Activated CD8-positive, alpha-beta memory T cell treated with anti-CD3 and anti-CD28 coated beads for 48 hours (primary cell): ENCODE measurements at regions not wholly inside any gene's neighbourhood (a gene's known extent, or its start where the extent isn't known, plus 50 kb on each side); places are given as distances from the start of the nearest gene placed in this dataset.

ENCODE experiments used
- DNase-seq, 3 experiments: peaks; one replicate each; pipeline ENCODE4 v3.0.0-alpha.2; 2020; ENCODE audit warnings: low read depth in 2 of 3, low spot score in 2 of 3

- DNase-seq = no peak
These were observed 93.4 kb downstream of the ABHD5 start for GRCh38 chr3:43783987-43784639.

- no peak for DNase-seq
These were observed 93.9 kb downstream of the ABHD5 start for GRCh38 chr3:43784640-43785011.

- DNase-seq = no peak
These were observed 94.8 kb downstream of the ABHD5 start for GRCh38 chr3:43785551-43785950.

- DNase-seq = no peak
These were observed 95.4 kb downstream of the ABHD5 start for GRCh38 chr3:43786102-43786501.

GRCh38 chr3:43786526-43787305, 96.0 kb downstream of the ABHD5 start:
- no peak for DNase-seq

GRCh38 chr3:43787330-43787729, 96.6 kb downstream of the ABHD5 start:
- DNase-seq = no peak

GRCh38 chr3:43789028-43789427, 98.3 kb downstream of the ABHD5 start:
- no peak for DNase-seq

GRCh38 chr3:43790060-43790459, 99.3 kb downstream of the ABHD5 start:
- DNase-seq = no peak

GRCh38 chr3:43790476-43790875, 99.7 kb downstream of the ABHD5 start:
- no peak for DNase-seq

- DNase-seq = no peak
These were observed 100.5 kb downstream of the ABHD5 start for GRCh38 chr3:43791246-43791645.

GRCh38 chr3:43792904-43793303, 102.2 kb downstream of the ABHD5 start:
- DNase-seq = no peak

GRCh38 chr3:43793648-43794372, 103.1 kb downstream of the ABHD5 start:
- no peak for DNase-seq

GRCh38 chr3:43794776-43795175, 104.0 kb downstream of the ABHD5 start:
- DNase-seq = no peak

GRCh38 chr3:43795491-43795890, 104.8 kb downstream of the ABHD5 start:
- DNase-seq = no peak

- DNase-seq = no peak
These were observed 105.4 kb downstream of the ABHD5 start for GRCh38 chr3:43796041-43796596.

- DNase-seq = no peak
These were observed 107.1 kb downstream of the ABHD5 start for GRCh38 chr3:43797794-43798193.

GRCh38 chr3:43810797-43811196, 120.1 kb downstream of the ABHD5 start:
- DNase-seq = no peak

GRCh38 chr3:43814461-43814860, 123.7 kb downstream of the ABHD5 start:
- no peak for DNase-seq

- DNase-seq = no peak
These were observed 125.6 kb downstream of the ABHD5 start for GRCh38 chr3:43816372-43816771.

- no peak for DNase-seq
These were observed 126.3 kb downstream of the ABHD5 start for GRCh38 chr3:43817064-43817463.

GRCh38 chr3:43817825-43818224, 127.1 kb downstream of the ABHD5 start:
- no peak for DNase-seq

GRCh38 chr3:43818229-43818628, 127.5 kb downstream of the ABHD5 start:
- no peak for DNase-seq
